ENCODE measurements at regions not wholly inside any gene's neighbourhood (a gene's known extent, or its start where the extent isn't known, plus 50 kb on each side); places are given as distances from the start of the nearest gene placed in this dataset.

GRCh38 chr9:103649086-103649485, 445.0 kb upstream of the SMC2 start:
- DNase-seq, result no peak

GRCh38 chr9:103658156-103658555, 436.0 kb upstream of the SMC2 start:
- DNase-seq, result no peak

GRCh38 chr9:103660830-103661229, 433.3 kb upstream of the SMC2 start:
- no peak for DNase-seq

- no peak for DNase-seq
Measured at GRCh38 chr9:103661663-103662062, 432.4 kb upstream of the SMC2 start.

DNA sequence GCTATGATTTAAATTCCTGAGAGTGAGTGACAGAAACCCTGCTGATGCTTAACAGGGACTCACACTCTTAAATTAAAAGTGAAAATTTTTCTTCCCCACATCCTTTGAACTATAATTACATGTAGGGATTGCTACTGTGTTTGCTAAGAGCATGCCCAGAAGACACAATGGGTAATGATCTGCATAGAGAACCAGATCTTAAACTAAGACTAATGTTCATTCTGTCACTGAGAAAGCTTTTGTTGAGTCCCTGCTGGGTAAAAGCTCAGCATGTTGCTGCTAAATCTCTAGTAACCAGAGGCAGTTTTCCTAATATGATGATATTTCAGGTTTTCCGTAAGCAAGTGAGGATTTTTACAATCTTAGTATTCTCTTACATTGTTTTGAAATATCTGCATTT, 424.8 kb upstream of the SMC2 start:
- no peak for DNase-seq

DNA sequence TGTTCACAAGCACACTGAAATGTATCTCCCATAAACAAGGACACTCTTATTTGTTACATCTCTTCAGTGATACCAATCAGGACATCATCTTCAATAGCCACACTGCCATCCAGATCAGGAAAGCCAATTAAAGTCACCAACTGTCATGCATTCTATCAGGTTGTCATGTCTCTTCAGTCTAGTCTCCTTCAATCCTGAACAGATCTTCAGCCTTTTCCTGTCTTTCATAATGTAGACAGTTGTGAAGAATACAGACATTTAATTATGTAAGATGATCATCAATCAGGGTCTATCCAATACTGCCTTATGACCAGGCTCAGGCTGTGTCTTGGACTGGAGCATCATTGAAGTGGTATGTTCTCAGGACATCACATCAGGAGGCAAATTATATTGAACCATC, 419.8 kb upstream of the SMC2 start:
- DNase-seq, result no peak

DNA sequence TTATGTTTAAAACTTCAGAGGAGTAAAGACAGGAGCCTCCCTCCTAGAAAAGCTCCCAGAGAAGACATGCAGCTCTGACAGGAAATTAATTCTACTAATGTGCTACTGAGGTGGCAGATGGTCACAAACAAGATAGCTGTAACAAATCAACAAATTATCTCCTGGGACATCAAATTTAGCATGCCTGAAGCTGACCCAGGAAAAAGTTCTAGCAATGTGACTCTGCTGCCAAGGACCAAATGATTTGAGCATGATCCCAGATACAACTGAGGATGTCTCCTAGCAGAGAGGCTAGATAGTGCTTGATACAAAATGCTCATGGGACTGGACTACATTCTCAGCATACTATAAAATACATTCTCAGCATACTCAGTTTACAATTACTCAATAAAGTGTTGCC, 413.5 kb upstream of the SMC2 start:
- DNase-seq, result no peak

- DNase-seq, result peak; percentile 0
Measured at GRCh38 chr9:103681435-103681834, 412.7 kb upstream of the SMC2 start.

GRCh38 chr9:103700195-103700962, 393.7 kb upstream of the SMC2 start:
- no peak for DNase-seq

DNA sequence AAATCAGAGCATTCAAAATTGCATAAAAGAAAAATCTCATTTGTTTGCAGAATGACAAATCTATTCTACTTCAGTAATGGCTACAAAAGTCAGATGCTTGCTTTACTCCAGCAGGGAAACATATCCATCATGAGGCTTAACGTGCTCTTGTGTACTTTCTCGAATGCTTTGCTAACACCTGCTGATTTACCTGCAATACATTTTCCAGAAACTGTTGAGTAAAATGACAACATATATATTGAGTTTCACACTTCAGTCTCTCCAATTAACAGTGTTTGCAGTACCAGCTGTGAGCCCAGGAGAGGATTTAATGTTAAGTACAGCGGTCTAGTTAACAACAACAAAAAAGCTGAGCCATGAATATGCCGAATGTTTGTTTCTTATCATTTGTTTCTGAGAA, 391.5 kb upstream of the SMC2 start:
- DNase-seq, result no peak

GRCh38 chr9:103707181-103707580, 386.9 kb upstream of the SMC2 start:
- DNase-seq, result no peak

- no peak for DNase-seq
Measured at GRCh38 chr9:103709366-103709765, 384.7 kb upstream of the SMC2 start.

GRCh38 chr9:103713631-103714030, 380.5 kb upstream of the SMC2 start:
- no peak for DNase-seq

DNA sequence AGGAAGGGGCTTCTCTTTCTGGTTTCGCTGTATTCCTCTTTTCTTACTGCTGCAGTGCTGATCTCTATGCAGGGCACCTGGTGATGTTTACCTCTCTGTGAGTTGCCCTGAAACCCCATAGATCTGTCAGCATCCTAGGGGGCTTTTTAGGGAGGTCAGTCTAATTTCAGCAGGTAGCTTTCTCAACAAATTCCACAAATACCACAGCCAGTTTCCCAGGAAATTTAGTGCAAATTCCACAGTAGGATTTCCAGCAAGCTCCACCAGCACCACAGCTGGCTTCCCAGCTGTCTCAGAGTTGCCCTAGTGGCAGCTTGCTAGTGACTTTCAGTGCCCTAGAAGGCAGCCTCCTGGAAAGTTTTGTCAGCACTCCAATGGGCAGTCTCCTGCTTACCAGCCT, 379.1 kb upstream of the SMC2 start:
- DNase-seq, result no peak

DNA sequence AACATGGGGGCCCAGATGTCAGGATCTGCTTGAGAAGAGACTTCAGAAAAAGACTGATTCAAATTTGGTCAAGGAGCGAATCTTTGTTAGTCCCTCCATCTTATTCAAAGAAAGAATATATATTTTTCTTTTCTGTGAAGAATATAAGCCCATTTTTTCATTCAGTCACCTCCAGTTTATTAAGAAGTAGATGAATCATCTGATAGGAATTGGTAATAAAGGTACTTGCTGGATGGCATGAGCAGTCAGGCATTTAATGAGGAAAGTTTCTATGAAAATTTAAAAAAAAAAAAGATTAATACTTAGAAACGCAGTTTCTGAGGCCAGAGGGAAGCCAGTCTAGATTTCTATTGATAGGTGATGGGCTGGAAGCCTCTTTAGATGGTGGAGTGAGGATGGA, 373.1 kb upstream of the SMC2 start:
- DNase-seq, result no peak

GRCh38 chr9:103730866-103731265, 363.2 kb upstream of the SMC2 start:
- DNase-seq, result no peak

GRCh38 chr9:103731541-103731940, 362.6 kb upstream of the SMC2 start:
- DNase-seq, result no peak

DNA sequence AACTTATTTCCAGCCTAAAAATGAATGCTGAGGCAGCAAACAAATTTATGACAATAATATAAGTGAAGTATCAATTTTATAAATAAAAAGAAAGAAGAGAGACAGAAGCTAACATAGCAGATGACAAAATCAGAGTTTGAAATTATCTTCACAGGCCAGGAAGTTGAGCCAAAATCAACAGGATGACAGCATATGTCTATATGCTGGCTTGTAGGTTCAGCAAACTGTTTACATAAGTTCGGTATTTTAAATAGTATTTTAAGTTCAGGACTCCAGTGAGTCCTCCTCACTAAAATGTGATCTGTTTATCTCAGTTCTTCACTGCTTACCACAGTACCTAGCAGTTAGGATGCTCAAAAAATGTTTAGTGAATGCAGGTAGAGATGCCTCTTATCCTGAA, 359.6 kb upstream of the SMC2 start:
- DNase-seq, result no peak

GRCh38 chr9:103755441-103755840, 338.7 kb upstream of the SMC2 start:
- DNase-seq, result no peak

- no peak for DNase-seq
Measured at GRCh38 chr9:103755986-103756385, 338.1 kb upstream of the SMC2 start.

GRCh38 chr9:103757062-103757461, 337.0 kb upstream of the SMC2 start:
- no peak for DNase-seq

DNA sequence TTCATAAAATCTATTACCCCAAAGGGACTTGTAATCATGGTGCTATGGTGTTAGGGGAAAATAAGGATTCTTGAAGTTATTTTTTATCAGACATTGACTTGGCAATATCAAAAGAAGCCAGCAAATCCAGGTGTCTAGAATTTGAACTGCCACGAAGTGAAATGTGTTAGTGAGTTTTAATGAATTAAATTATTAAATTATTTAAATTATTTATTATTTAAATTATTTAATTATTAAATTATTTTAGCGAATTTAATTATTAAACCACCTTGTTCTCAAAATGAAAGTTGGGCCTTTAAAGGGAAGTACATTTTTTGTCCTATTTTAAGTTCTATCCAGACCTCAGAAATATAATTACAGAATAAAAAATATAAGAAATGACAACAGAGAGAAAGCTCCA, 332.6 kb upstream of the SMC2 start:
- DNase-seq, result no peak

DNA sequence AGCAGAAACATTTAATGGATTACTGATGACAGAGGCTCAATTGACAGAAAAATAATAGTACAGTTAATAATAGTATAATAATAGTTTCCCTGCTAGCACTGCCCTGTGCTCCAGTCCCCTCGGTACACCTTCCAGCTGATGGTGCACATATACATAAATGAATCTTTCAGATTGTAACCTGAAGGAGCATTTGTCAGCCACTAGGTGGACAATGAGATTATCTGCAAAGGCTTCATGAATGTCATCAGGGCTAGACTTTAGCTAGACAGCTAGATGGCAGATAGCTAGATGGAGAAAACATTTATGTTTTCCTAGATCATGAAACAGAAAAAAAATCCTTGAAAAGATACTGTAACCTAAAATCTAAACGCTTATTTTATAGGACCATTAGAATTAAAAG, 304.4 kb upstream of the SMC2 start:
- DNase-seq, result peak; percentile 45

DNA sequence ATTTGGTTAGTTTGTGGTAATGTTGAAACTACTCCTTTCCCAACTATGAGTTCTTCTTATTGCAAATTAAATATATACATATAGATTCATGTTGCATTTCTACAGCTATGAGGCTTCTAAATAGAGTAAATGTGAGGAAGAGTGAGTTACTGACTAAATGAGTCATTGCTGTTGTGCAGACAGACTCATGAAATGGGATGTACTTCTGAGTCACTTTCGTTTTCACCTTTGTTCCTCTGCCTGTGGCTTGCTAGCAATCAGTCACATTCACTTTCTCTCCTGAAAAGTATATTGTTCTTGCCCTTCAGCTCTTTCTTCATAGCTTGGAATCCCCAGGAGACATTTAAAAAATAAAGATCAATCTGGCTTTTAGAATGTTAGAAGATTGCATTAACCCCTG, 295.5 kb upstream of the SMC2 start:
- DNase-seq, result no peak

DNA sequence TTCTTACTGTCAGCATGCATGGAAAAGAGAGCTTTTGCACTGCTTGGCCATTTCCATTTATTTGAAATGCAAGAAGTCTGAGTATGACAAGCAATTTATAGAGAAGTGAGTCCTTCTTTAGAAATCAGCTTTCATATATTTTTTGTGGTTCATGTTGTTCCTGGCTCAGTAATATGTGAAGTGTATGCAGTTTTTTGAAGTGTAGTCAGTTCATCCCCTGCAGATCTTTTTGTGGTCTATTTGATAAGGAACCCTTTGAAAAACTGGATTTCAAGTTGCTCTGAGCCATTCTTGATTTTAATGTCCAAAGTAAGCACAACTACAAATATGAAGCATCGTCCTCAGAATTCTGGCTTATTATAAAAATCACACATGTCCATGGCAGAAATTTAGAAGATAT, 294.1 kb upstream of the SMC2 start:
- DNase-seq, result no peak

DNA sequence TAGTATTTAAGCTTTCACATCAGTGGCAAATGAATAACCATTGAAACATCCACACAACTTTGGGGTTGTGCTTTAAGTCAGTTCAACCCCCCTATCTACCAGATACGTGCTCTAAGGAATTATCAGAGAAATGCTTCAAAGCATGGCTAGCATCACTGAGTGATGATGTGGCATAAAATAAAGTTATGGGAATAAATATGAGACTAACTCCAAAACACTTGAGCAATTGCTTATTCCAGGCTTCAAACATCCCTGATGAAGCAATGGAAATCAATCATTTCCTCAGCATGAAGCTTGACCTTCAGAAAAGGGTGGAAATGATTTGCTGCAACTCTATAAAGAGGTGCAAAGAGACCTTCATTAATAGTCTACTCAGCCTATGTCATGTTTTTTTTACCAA, 292.0 kb upstream of the SMC2 start:
- DNase-seq, result no peak

Measured in hematopoietic multipotent progenitor cell treated with erythropoietin and hydrocortisone succinate and interleukin-3 and kit ligand, for 4 days (in vitro differentiated cells).